ENCODE measurements at regions not wholly inside any gene's neighbourhood (a gene's known extent, or its start where the extent isn't known, plus 50 kb on each side); places are given as distances from the start of the nearest gene placed in this dataset.

GRCh38 chr14:85426068-85426935, 103.6 kb upstream of the FLRT2 start:
- Histone ChIP-seq H3K27ac (ENCODE audit: insufficient read depth, low read depth, low read length) (no peak overlapping the region), H3K36me3 (ENCODE audit: control insufficient read depth in 2 of 2, extremely low read depth in 1 of 2, insufficient read depth in 2 of 2, low read length in 2 of 2) (no peaks in the 10 kb centered on the region), H3K9ac (replicated peaks; ENCODE audit: extremely low read depth, insufficient read depth, low read length) (no peak overlapping the region), H3K4me2 (ENCODE audit: insufficient read depth, low read length) (no peak overlapping the region), H3K9me3 (replicated peaks; ENCODE audit: control insufficient read depth, insufficient read depth, low read length) (no peaks in the 10 kb centered on the region), H3K27me3 (ENCODE audit: control insufficient read depth in 2 of 2, insufficient read depth in 2 of 2, low read length in 2 of 2) (no peaks in the 10 kb centered on the region), H4K20me1 (replicated peaks; ENCODE audit: control insufficient read depth, extremely low read depth, insufficient read depth, low read length) (no peaks in the 10 kb centered on the region), H3K9me1 (replicated peaks; ENCODE audit: control insufficient read depth, extremely low read depth, insufficient read depth, low read length) (no peaks in the 10 kb centered on the region), H3K4me3 (replicated peaks in 1 of 3; ENCODE audit: insufficient read depth in 1 of 3, low read depth in 1 of 3, low read length in 3 of 3) (no peak overlapping the region), H2AFZ (ENCODE audit: low read depth, low read length) (no peak overlapping the region), H3K4me1 (ENCODE audit: control insufficient read depth, extremely low read depth, insufficient read depth, low read length) (no peaks in the 10 kb centered on the region), H3K79me2 (ENCODE audit: control insufficient read depth, insufficient read depth, low read length) (no peaks in the 10 kb centered on the region)
- no peak for DNase-seq (ENCODE audit: low read depth, low spot score)
- dilution Hi-C loops (cut with MboI; ENCODE audit: extremely low pct_ligation_motif_present, low sequenced_read_pairs) (no loop called here), intact Hi-C loops (cut with micrococcal nuclease) (no loop called here)
- no peak for TF ChIP-seq POLR2A (IDR thresholded peaks at IDR 0.05; ENCODE audit: low read depth, low read length)
- no peak for TF ChIP-seq JUN (IDR thresholded peaks at IDR 0.05; ENCODE audit: borderline replicate concordance, insufficient read depth, insufficient read length, low read depth)
- TF ChIP-seq CTCF (IDR thresholded peaks at IDR 0.05; ENCODE audit: extremely low read depth in 1 of 2, insufficient read depth in 1 of 2, low read depth in 1 of 2, low read length in 2 of 2): no peak
- no peak for TF ChIP-seq POLR2AphosphoS5 (IDR thresholded peaks at IDR 0.05; ENCODE audit: insufficient read depth, low read depth, low read length)
- no peak for TF ChIP-seq FOS (IDR thresholded peaks at IDR 0.05; ENCODE audit: borderline replicate concordance, insufficient read depth, low read length)
- no peak for TF ChIP-seq GATA2 (IDR thresholded peaks at IDR 0.05; ENCODE audit: insufficient read depth, insufficient read length, low read depth, low read length)
- FAIRE-seq: no peak
- ChIA-PET POLR2A (interaction anchor here (0.6 to 0.7 kb wide), 2 partner anchors 102 to 944 kb away, joined by 3 read pairs; no protein-coding TSS in a partner anchor), CTCF (interaction anchor here (0.8 to 1.5 kb wide), 7 partner anchors 8 to 46 kb away, joined by 3 to 6 read pairs (median 3); no protein-coding TSS in a partner anchor)
- no TSS peak for BruUV-seq (replicated peaks)
